ENCODE measurements at regions not wholly inside any gene's neighbourhood (a gene's known extent, or its start where the extent isn't known, plus 50 kb on each side); places are given as distances from the start of the nearest gene placed in this dataset.

DNA sequence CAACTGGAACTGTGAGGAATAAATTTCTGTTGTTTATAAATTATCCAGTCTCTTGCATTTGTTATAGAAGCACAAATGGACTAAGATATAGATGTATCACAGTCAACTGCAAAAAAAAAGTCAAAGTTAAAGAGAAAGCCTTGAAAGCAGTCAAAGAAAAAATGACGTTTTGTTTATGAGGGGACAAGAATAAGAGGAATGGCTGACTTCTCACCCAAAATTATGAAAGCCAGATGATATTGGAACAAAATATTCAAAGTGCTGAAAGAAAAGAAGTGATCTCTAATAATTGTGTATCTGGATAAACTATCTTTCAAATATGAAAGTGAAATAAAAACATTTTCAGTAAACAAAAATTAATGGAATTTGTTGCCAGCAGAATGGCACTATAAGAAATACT, 171.8 kb upstream of the IGF1R start:
- TF ChIP-seq POLR2AphosphoS5 (IDR thresholded peaks at IDR 0.05), result no peak
- TF ChIP-seq POLR2A (IDR thresholded peaks at IDR 0.05), result no peak

All from spleen (tissue), 3 donors.